GM19455 (cell line): ENCODE measurements at regions not wholly inside any gene's neighbourhood (a gene's known extent, or its start where the extent isn't known, plus 50 kb on each side); places are given as distances from the start of the nearest gene placed in this dataset.

Experiments
- ATAC-seq: cut with Tn5 transposase; IDR thresholded peaks from one replicate; pipeline ENCODE4 v1.9.1; 2021; ENCODE audit not compliant: unreplicated experiment

- ATAC-seq: no peak
Observed at GRCh38 chr14:36083317-36083716, 93.2 kb downstream of the PTCSC3 start.

GRCh38 chr14:36078080-36078479 lies 98.4 kb downstream of the PTCSC3 start:
- ATAC-seq: no peak

- no peak for ATAC-seq
Observed at GRCh38 chr14:36076197-36076596, 100.3 kb downstream of the PTCSC3 start.

- no peak for ATAC-seq
Observed at GRCh38 chr14:36075203-36075602, 101.3 kb downstream of the PTCSC3 start.

- ATAC-seq: no peak
Observed at GRCh38 chr14:36070720-36071043, 105.8 kb downstream of the PTCSC3 start.

- no peak for ATAC-seq
Observed at GRCh38 chr14:36070031-36070719, 106.3 kb downstream of the PTCSC3 start.

GRCh38 chr14:36069535-36069900 lies 107.0 kb downstream of the PTCSC3 start:
- ATAC-seq: no peak

- ATAC-seq: no peak
Observed at GRCh38 chr14:36068777-36069534, 107.6 kb downstream of the PTCSC3 start.

GRCh38 chr14:36067428-36068187 lies 108.9 kb downstream of the PTCSC3 start:
- ATAC-seq: peak; percentile 55

GRCh38 chr14:36066636-36067035 lies 109.9 kb downstream of the PTCSC3 start:
- no peak for ATAC-seq

- no peak for ATAC-seq
Observed at GRCh38 chr14:36065831-36066230, 110.7 kb downstream of the PTCSC3 start.

GRCh38 chr14:36059531-36059930 lies 117.0 kb downstream of the PTCSC3 start:
- no peak for ATAC-seq

GRCh38 chr14:36057452-36058116 lies 118.9 kb downstream of the PTCSC3 start:
- ATAC-seq: no peak

- no peak for ATAC-seq
Observed at GRCh38 chr14:36056845-36057244, 119.7 kb downstream of the PTCSC3 start.

- no peak for ATAC-seq
Observed at GRCh38 chr14:36055681-36056225, 120.8 kb downstream of the PTCSC3 start.

- ATAC-seq: no peak
Observed at GRCh38 chr14:36055052-36055378, 121.5 kb downstream of the PTCSC3 start.

- ATAC-seq: no peak
Observed at GRCh38 chr14:36054353-36055051, 122.0 kb downstream of the PTCSC3 start.

GRCh38 chr14:36052681-36053080 lies 123.8 kb downstream of the PTCSC3 start:
- no peak for ATAC-seq

- ATAC-seq: no peak
Observed at GRCh38 chr14:36052063-36052462, 124.5 kb downstream of the PTCSC3 start.

GRCh38 chr14:36048667-36049066 lies 127.9 kb downstream of the PTCSC3 start:
- no peak for ATAC-seq

GRCh38 chr14:36047912-36048311 lies 128.6 kb downstream of the PTCSC3 start:
- ATAC-seq: no peak
